ENCODE measurements at regions not wholly inside any gene's neighbourhood (a gene's known extent, or its start where the extent isn't known, plus 50 kb on each side); places are given as distances from the start of the nearest gene placed in this dataset.
"Not testable (repeated sequence)": the region's sequence is repeated elsewhere in the genome, so short reads cannot be mapped to it uniquely, and the experiment has no call there.

DNA sequence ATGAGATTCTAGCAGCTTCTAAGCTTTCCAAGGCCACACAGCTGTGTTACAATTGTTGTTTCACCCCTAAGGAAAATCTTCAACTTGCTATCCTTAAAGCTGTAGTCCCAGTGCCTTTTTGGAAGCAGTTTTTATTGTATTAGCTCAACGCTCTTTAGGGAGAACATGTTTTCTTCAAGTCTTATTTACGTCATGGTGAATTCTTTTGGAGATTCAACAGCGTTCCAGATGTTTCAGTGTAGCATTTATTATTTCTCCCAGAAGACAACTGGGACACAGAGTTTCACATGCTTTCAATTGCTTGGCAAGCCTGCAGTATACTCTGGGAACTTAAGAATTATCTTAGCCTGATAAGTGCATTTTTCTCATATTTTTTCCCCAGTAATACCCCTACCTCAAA lies 888.3 kb downstream of the PLOD2 start:
- DNase-seq (ENCODE audit: low spot score), result no peak

DNA sequence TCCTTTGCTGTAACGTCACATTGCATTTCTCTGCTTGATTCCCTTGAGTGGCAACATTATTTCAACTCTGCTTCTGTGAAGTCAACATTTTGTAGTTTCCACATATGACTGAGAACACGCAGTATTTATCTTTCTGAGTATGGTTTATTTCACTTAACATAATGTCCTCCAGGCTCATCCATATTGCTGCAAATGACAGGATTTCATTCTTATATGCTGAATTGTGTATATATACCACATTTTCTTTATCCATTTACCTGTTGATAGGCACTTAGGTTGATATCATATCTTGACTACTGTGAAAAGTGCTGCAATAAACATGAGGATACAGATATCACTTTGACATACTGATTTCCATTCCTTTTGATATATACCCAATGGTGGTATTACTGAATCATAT lies 878.5 kb downstream of the PLOD2 start:
- no peak for DNase-seq (ENCODE audit: low spot score)

DNA sequence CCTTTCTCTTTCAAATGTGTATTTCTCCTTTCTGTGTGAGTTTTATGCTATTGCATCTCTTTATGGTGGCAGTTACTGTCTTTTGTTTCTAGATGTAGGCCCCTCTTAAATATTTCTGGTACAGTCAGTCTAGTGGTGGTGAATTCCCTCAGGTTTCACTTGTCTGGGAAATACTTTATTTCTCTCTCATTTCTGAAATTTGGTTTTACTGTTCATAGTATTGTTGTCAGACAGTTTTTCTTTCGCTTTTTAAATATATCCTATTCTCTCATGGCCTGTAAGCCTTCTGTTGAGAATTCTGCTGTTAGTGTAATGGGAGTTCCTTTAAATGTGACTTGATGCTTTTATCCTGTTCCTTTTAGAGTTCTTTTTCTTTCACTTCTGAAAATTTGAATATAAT lies 874.0 kb downstream of the PLOD2 start:
- no peak for DNase-seq (ENCODE audit: low spot score)

DNA sequence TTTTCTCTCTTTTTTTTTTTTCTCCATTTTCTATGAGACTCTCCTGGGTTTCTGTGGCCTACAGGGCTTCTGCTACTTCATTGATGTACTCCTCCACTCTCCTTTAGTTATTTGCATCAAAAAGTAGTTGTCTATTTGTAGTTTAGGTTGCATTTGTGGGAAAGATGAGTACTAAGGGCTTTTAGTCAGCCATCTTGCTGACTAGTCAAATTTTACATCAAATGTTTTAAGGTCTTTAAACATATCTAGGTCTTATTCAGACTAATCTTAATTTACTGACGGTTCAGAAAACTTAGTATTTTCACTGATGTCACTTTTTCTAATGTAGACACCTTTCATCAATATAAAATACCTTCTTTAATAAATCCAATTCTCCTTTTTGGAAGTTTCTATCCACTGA lies 871.0 kb downstream of the PLOD2 start:
- DNase-seq (ENCODE audit: low spot score), result no peak

DNA sequence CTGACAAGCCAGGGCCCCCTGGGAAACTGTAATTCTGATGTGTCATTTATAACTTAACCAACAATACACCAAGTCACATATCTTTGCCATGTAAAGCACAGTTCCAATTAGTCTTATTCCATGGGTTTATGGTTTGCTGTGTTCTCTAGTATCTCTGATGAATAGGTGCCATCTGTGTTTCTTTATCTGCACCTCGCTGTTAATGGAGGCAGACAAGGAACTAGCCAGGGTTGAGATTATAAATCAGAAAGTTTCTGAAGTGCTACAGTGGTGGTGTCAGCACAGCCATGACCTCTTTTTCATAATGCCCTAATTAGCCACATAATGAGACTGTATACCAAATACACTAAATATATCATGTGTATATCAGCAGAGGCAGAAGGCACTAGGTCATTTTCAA lies 866.4 kb downstream of the PLOD2 start:
- DNase-seq (ENCODE audit: low spot score), result no peak

DNA sequence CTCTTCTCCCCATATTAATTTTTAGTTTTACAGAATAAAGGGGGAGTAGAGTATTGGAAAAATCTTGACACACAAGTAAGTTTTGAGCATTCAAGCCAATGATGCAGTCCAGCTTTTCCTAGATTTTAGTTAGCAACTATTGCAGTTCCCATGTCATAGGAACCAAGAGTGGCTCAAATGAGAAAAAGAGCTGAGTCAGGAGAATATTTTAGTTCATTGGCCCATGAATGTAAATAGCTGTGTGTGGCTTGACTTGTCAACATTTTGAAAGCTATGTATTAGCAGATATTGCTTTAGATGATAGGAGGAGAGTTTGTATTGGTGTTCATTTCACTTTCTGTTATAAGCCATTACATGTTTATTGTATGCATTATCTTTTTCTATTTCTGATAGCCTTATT lies 853.7 kb downstream of the PLOD2 start:
- DNase-seq (ENCODE audit: low spot score), result no peak

DNA sequence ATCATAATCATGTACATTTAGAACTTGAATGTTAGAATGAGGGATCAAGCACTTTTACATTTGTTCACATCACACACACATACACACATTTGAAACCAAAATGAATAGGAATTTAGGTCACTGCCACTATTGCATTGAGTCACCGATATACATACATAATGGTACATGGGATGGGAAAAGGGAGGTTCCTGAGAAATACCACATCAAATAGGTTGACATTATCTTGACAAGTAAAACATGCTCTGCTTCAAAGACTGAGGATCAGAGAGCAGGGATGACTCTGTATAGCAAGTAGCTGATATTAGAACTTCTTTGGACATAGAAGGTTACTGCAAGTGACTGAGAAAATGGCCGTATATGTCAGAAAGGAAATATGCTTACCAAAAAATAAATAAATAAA lies 847.2 kb downstream of the PLOD2 start:
- no peak for DNase-seq (ENCODE audit: low spot score)

DNA sequence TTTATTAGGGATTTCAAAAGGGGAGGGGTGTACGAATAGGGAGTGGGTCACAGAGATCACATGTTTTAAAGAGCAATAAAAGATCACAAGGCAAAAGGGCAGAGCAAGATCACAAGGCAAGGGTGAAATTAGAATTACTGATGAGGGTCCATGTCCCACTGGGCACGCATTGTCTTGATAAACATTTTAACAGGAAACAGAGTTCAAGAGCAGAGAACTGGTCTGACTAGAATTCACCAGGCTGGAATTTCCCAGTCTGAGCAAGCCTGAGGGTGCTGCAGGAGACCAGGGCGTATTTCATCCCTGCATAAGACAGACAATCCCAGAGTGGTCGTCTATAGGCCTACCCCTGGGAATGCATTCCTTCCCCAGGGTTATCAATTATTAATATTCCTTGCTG lies 844.7 kb downstream of the PLOD2 start:
- DNase-seq (ENCODE audit: low spot score), result not testable (repeated sequence)

DNA sequence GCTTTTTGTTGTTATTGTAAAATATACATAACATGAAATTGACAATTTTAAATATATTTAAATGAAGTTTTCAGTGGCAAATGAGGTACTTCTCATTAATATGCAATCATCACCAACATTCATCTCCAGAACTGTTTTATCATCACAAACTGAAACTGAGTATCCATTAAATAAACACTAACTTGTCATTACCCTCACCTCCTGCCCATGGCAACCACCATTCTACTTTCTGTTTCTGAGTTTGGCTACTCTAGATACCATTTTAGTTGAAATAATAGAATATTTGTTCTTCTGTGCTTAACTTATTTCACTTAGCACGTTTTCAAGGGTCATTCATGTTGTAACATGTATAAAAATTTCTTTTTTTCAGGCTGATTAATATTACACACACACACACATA lies 834.3 kb downstream of the PLOD2 start:
- no peak for DNase-seq (ENCODE audit: low spot score)

DNA sequence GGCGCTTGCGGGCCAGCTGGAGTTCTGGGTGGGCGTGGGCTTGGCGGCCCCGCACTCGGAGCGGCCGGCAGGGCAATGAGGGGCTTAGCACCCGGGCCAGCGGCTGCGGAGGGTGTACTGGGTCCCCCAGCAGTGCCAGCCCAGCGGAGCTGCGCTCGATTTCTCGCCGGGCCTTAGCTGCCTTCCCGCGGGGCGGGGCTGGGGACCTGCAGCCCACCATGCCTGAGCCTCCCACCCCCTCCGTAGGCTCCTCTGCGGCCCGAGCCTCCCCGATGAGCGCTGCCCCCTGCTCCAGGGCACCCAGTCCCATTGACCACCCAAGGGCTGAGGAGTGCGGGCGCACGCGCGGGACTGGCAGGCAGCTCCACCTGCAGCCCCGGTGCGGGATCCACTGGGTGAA lies 827.6 kb downstream of the PLOD2 start:
- DNase-seq (ENCODE audit: low spot score), result not testable (repeated sequence)

DNA sequence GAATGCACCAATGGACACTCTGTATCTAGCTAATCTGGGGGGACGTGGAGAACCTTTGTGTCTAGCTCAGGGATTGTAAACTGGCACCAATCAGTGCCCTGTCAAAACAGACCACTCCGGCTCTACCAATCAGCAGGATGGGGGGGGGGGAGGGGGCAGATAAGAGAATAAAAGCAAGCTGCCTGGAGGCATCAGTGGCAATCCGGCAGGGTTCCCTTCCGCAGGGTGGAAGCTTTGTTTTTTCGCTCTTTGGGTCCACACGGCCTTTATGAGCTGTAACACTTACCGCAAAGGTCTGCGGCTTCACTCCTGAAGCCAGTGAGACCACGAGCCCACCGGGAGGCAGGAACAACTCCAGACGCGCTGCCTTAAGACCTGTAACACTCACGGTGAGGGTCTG lies 827.1 kb downstream of the PLOD2 start:
- DNase-seq (ENCODE audit: low spot score), result no peak

DNA sequence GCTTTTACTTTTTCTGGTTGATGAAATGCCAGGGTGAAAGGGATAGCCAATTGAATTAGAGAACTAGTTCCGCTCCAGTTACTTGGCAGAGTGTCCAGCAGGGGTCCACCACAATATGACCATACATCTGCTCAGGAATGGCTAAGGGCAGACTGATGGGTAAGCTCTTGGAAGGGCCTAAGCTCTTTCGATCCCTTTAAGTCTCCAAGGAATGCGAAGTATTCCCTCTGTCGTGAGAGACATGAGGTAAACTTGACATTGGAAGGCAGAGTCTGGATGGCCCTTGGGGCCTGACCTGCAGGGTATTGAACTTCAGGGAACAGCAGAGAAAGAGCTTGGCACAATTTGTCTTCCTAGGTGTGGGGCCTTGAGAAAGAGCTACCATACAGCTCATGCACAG lies 805.8 kb downstream of the PLOD2 start:
- no peak for DNase-seq (ENCODE audit: low spot score)

DNA sequence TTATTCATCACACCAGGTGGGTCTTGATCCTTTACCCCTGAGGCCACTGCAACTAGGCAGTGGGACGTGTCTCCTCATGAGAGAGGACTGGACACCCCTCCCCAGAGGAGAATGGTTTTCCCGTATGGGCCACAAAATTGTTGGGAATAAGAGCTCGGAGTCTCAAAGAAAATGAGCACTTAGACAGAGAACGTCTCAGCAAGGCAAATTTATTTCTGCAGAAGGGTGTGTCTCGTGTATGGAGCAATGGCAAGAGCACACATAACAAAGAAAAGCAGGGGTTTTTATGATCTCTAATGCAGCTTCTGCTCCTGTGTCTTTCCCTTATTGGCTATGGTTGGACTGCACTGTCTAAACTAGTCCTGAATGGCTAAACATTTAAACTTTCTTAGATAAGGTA lies 803.5 kb downstream of the PLOD2 start:
- no peak for DNase-seq (ENCODE audit: low spot score)

DNA sequence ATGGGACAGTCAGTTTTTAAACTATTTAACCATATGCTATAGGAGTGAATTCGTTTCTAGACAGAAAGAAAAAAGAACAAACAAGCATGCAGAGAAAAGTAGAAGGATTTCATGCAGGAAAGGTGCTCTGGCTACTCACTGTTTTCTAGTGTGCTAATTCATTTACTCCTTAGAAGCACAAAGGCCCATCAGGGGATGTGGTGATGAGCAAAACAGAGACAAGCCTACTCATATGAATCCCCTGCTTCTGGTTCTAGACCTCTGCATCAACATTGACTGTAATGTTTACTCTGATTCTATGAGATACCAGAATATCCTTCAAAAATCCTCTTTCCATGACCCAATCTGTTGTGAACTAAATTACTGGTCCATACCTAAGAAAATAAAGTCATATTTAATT lies 801.9 kb downstream of the PLOD2 start:
- DNase-seq (ENCODE audit: low spot score), result no peak

DNA sequence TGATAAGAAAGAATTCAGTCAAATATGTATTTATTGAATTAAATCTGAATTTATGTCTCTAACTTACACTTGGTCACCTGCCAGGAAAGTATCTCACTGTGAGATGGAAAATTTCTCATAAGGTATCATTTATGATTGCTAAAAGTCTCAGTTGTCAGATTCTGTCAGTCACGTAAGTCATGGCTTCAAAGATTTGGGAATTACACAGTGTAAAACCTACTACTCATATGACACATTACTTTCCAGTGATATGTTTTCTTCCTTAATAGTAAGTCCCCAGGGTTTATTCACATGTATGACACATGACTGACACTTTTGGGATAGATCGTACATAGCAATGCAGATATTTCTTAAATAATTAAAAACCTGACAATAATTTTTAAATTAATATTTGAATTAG lies 792.2 kb downstream of the PLOD2 start:
- DNase-seq (ENCODE audit: low spot score), result no peak

DNA sequence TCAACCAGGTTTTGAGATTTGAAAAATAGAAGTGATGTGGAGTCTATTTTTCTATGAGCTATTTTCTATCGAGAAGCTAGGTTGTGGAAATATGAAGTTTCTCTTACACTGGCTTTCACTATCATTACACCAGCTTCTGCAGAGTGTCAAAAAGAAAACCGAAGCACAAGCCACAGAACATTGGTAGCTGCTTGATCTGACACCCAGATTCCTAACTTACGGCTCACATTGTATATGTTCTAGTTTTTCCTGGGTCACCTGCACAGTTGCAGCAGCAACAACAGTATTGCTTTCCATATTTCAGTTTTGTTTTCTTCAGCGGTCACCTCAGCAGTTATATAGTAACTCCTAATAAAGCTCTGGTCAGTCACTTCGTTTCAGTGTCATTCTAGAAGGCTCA lies 790.1 kb downstream of the PLOD2 start:
- DNase-seq (ENCODE audit: low spot score), result no peak

DNA sequence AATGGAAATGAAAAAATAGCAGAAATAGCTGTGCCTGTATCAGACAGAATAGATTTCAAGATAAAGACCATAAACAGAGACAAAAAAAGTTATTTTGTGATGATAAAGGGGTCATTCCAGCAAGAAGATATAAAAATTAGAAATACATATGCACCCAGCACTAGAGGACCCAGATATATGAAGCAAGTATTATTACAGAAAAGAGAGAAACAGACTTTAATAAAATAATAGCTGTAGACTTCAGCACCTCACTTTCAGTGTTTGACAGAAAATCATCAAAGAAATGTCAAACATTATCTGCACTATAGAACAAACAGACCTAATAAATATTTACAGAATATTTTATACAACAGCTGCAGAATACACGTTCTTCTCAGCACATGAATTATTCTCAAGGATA lies 783.7 kb downstream of the PLOD2 start:
- no peak for DNase-seq (ENCODE audit: low spot score)

DNA sequence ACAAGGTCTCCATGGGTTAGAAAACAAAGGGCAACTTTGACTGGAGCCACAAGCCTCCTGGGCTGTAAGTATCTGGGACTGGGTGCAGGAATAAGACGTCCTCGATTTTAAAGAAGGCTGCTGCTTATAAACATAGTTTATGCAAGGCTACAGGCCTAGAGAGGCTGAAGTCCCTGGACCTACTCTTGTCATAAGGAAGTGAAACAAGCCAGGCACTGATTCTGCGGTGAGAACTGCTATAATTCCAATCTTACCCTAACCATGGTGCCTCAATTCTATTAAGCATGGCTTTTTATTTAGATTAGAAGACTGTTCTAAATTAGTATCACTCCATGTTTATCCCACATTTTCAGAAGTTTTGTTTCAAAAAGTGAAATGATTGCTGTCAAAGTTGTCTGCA lies 777.6 kb downstream of the PLOD2 start:
- DNase-seq (ENCODE audit: low spot score), result no peak

DNA sequence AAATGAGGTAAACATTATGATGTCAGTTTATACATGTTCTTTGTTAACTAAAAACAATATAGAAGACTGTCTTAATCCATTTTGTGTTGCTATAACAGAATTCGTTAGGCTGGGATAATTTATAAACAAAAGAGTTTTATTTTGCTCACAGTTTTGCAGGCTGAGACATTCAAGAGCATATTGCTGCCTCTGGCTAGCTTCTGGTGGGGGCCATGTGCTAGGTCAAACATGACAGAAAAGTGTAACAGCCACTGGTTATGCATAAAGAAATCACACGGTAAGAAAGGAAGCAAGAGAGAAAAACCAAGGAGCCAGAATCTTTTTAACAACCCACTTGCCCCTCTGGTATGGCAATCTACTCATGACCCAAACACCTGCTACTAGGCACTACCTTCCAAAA lies 776.7 kb downstream of the PLOD2 start:
- no peak for DNase-seq (ENCODE audit: low spot score)

DNA sequence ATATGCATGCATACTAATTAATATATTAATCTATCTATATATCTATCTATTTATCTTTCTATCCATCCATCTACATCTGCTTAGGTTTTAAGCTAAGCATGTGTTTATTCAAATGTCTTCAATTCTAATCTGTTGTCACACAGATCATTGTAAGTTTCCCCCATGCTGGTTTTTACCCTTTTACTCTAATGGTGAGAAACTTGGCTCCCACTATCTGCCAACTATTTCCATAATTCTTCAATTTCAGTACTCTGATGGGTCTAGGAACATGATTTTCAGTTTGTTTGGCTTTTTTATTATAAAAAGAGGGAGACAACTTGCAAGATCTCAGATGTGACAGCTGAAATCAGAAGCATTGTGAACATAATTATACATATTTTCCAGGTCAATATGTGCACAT lies 773.8 kb downstream of the PLOD2 start:
- DNase-seq (ENCODE audit: low spot score), result no peak

DNA sequence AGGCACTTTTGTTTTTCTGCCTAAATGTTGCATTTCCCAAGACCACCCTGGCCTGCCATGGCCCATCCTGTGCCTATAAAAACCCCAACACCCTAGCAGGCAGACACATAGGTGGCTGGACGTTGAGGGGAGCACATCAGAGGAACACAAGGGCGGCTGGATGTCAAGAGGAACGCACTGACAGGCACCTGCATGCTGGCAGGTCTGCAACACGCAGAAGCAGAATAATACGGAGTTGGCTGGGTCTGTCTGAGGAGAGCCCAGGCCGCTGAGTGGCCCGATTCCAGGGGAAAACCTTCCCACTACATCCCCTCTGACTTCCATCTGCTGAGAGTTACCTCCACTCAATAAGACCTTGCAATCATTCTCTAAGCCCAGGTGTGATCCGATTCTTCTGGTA lies 765.6 kb downstream of the PLOD2 start:
- no peak for DNase-seq (ENCODE audit: low spot score)

DNA sequence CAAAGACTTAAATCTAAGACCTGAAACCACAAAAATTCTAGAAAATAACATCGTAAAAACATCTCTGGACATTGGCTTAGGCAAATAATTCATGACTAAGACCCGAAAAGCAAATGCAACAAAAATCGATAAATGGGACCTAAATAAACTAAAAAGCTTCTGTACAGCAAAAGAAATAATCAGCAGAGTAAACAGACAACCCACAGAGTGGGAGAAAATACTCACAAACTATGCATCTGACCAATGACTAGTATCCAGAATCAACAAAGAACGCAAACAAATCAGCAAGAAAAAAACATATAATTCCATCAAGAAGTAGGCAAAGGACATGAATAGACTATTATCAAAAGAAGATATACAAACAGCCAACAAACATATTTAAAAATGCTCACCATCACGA lies 749.4 kb downstream of the PLOD2 start:
- no peak for DNase-seq (ENCODE audit: low spot score)

DNA sequence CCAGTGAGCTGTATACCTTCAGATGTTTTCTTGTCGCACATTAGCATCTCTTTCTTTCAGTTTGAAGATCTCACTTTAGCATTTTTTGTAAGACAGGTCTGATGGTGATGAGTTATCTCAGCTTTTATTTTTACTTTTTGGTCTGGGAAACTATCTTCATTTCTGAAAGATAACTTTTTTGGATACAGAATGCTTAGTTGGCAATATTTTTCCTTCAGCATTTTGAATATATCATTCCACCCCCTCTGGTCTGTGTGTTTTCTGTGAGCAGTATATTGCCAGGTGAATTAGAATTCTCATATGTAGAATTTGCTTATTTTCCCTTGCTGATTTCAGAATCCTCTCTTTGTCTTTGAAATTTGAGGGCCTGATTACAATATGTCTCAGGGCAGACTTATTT lies 743.3 kb downstream of the PLOD2 start:
- no peak for DNase-seq (ENCODE audit: low spot score)

DNA sequence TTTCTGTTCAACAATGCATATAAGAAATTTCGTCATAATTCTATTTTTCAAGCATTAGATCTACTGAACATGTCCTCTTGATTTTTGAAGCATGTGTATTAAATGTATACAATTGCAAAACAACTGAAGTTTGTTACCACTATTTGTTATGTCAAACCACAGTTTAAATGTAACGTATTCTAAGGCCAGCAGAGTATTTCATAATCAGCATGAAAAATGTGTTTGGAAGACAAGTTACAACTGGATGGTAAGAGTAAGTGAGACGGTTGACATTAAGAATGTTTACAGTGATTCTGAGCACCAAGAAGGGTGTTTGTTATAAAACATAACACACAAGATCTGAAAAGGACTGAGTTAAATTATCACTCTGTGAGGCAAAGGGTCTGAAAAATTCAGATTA lies 738.4 kb downstream of the PLOD2 start:
- DNase-seq (ENCODE audit: low spot score), result no peak

DNA sequence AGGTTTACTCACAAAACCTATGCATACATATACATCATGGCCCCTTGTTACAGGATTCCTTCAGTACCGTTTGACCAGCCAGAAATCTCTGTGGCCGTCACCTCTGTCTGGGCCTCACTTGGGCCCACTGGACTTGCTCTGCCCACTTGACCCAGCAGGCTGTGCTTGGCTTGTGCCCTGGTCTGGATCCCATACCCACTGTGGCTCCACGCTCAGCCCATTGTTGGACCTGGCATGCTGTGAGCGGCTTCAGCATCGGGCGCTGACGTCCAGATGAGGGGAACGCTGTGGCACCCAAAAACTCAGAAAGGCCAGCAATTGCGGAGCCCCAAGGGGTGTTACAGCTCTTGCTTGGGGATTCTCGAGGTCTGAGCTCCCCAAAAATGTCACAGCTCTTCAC lies 733.6 kb downstream of the PLOD2 start:
- no peak for DNase-seq (ENCODE audit: low spot score)

DNA sequence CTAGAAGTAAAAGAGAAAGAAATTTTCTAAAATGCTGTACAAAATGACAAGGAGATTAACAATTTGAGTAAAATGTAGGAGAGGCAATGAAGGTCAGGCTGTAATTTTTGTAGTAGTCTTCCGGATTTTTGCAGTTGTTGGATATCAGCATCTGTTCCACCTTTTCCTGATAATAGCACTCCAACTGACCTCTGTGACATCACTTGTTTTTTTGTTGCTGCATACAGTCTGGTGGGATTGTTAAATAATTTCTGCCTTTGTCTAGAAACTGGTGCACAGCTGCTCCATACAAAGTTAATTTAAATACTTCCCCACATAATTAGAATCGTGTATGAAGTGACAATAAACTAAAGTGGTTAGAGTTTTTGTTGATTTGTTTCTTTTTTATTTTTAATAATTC lies 731.4 kb downstream of the PLOD2 start:
- DNase-seq (ENCODE audit: low spot score), result no peak
